Trophoblast cell (in vitro differentiated cells and primary cell): ENCODE measurements at regions not wholly inside any gene's neighbourhood (a gene's known extent, or its start where the extent isn't known, plus 50 kb on each side); places are given as distances from the start of the nearest gene placed in this dataset.
A peak's percentile ranks its signal among the peaks of the same experiment; 100 is the strongest.
"Not testable (repeated sequence)": the region's sequence is repeated elsewhere in the genome, so short reads cannot be mapped to it uniquely, and the experiment has no call there.

ENCODE experiments used
- DNase-seq, 2 donors: peaks; one replicate each; pipeline ENCODE4 v3.0.0-alpha.2; 2016
- H2AFZ ChIP-seq: 2 replicates; pipeline ENCODE4 v1.6.1; 2013; ENCODE audit warnings: low read length, moderate library complexity, mild to moderate bottlenecking; ENCODE audit not compliant: insufficient read depth, poor library complexity
- H2AK5ac ChIP-seq: 2 replicates; pipeline ENCODE4 v1.6.1; 2013; ENCODE audit warnings: mild to moderate bottlenecking, low read length
- H2BK120ac ChIP-seq: 2 replicates; pipeline ENCODE4 v1.6.1; 2013; ENCODE audit warnings: low read length, mild to moderate bottlenecking, moderate library complexity; ENCODE audit not compliant: insufficient read depth, poor library complexity
- H2BK12ac ChIP-seq: 2 replicates; pipeline ENCODE4 v1.6.1; 2013; ENCODE audit warnings: mild to moderate bottlenecking, low read length, moderate library complexity
- H2BK5ac ChIP-seq: 2 replicates; pipeline ENCODE4 v1.6.1; 2013; ENCODE audit warnings: low read length, low read depth, moderate library complexity, mild to moderate bottlenecking; ENCODE audit not compliant: poor library complexity
- H3K14ac ChIP-seq: 2 replicates; pipeline ENCODE4 v1.6.1; 2013; ENCODE audit warnings: mild to moderate bottlenecking, low read length
- H3K18ac ChIP-seq: 2 replicates; pipeline ENCODE4 v1.6.1; 2013; ENCODE audit warnings: mild to moderate bottlenecking, low read length
- H3K23ac ChIP-seq: 2 replicates; pipeline ENCODE4 v1.6.1; 2013; ENCODE audit warnings: low read length
- H3K27ac ChIP-seq: 2 replicates; pipeline ENCODE4 v1.5.1; 2013; ENCODE audit warnings: low read depth, mild to moderate bottlenecking, inconsistent platforms, low read length, moderate library complexity
- H3K27me3 ChIP-seq: 2 replicates; pipeline ENCODE4 v1.6.1; 2013; ENCODE audit warnings: inconsistent platforms, mild to moderate bottlenecking, low read length, moderate library complexity; ENCODE audit not compliant: insufficient read depth
- H3K36me3 ChIP-seq, 2 experiments: 1 replicate in 1 of 2; 2 replicates in 1 of 2; pipeline ENCODE4 v1.6.1; 2013; ENCODE audit warnings: low read length in 2 of 2, mild to moderate bottlenecking in 2 of 2, moderate library complexity in 1 of 2; ENCODE audit not compliant: insufficient read depth in 2 of 2, control insufficient read depth in 1 of 2
- H3K4ac ChIP-seq: 2 replicates; pipeline ENCODE4 v1.6.1; 2013; ENCODE audit warnings: low read depth, mild to moderate bottlenecking, low read length, moderate library complexity
- H3K4me1 ChIP-seq, 2 experiments: 1 replicate in 1 of 2; 2 replicates in 1 of 2; pipeline ENCODE4 v1.6.1; 2013; ENCODE audit warnings: low read length in 2 of 2, mild to moderate bottlenecking in 2 of 2, moderate library complexity in 1 of 2; ENCODE audit not compliant: insufficient read depth in 2 of 2, control insufficient read depth in 1 of 2
- H3K4me2 ChIP-seq: 2 replicates; pipeline ENCODE4 v1.6.1; 2013; ENCODE audit warnings: inconsistent platforms, mild to moderate bottlenecking, low read length, moderate library complexity
- H3K4me3 ChIP-seq: 2 replicates; pipeline ENCODE4 v1.5.1; 2013; ENCODE audit warnings: mild to moderate bottlenecking, low read depth, low read length, inconsistent platforms
- H3K79me1 ChIP-seq: one replicate; pipeline ENCODE4 v1.6.1; 2013; ENCODE audit warnings: low read length
- H3K79me2 ChIP-seq: 2 replicates; pipeline ENCODE4 v1.6.1; 2013; ENCODE audit warnings: low read length, mild to moderate bottlenecking; ENCODE audit not compliant: control insufficient read depth, insufficient read depth, poor library complexity
- H3K9ac ChIP-seq: 2 replicates; pipeline ENCODE4 v1.6.1; 2013; ENCODE audit warnings: mild to moderate bottlenecking, low read length
- H3K9me3 ChIP-seq: 2 replicates; pipeline ENCODE4 v1.6.1; 2013; ENCODE audit warnings: low read depth, mild to moderate bottlenecking, control low read depth, inconsistent platforms, low read length; ENCODE audit not compliant: insufficient read depth
- H4K12ac ChIP-seq: 2 replicates; pipeline ENCODE4 v1.6.1; 2013; ENCODE audit warnings: low read depth, mild to moderate bottlenecking, low read length, moderate library complexity
- H4K8ac ChIP-seq: 2 replicates; pipeline ENCODE4 v1.6.1; 2013; ENCODE audit warnings: low read depth, mild to moderate bottlenecking, low read length, moderate library complexity
- H4K91ac ChIP-seq: one replicate; pipeline ENCODE4 v1.6.1; 2013; ENCODE audit warnings: low read depth, mild to moderate bottlenecking, low read length, moderate library complexity
- WGBS: extraction: QIAGEN DNeasy Blood & Tissue Kit; methylation state at CpG from one replicate; pipeline ENCODE4 v1.1.7; 2013; ENCODE audit warnings: missing lambda C conversion rate; ENCODE audit not compliant: insufficient read length, insufficient coverage; ENCODE audit errors: extremely low coverage; 5-methylcytosine and 5-hydroxymethylcytosine counted together

GRCh38 chr14:22203036-22203435 is 386.0 kb downstream of the DAD1 start:
- no peaks in the 10 kb centered on the region for H3K79me2 ChIP-seq
- no peak overlapping the region for H3K27ac ChIP-seq
- no peak overlapping the region for H3K23ac ChIP-seq
- peaks cover 2% of the 10 kb centered on the region for H3K9me3 ChIP-seq
- no peak overlapping the region for H2BK5ac ChIP-seq
- H3K9ac ChIP-seq, result peak overlapping the region; percentile 81
- H2AFZ ChIP-seq, result no peak overlapping the region
- no peak overlapping the region for H2AK5ac ChIP-seq
- no peaks in the 10 kb centered on the region for H3K79me1 ChIP-seq
- no peak overlapping the region for H3K14ac ChIP-seq
- no peak overlapping the region for H4K91ac ChIP-seq
- H3K18ac ChIP-seq, result no peak overlapping the region
- no peak overlapping the region for H2BK12ac ChIP-seq
- no peaks in the 10 kb centered on the region for H3K36me3 ChIP-seq
- H3K4me2 ChIP-seq, result no peak overlapping the region
- DNase-seq, result no peak
- no peaks in the 10 kb centered on the region for H3K27me3 ChIP-seq
- no peaks in the 10 kb centered on the region for H3K4me1 ChIP-seq
- no peak overlapping the region for H3K4me3 ChIP-seq
- no peak overlapping the region for H2BK120ac ChIP-seq
- H4K12ac ChIP-seq, result no peak overlapping the region
- no peak overlapping the region for H4K8ac ChIP-seq
- WGBS, result no CpG with 5 or more reads among the region's 5 CpGs
- H3K4ac ChIP-seq, result no peak overlapping the region

- no peak for DNase-seq
- H2BK120ac ChIP-seq, result no peak overlapping the region
- H3K4me3 ChIP-seq, result no peak overlapping the region
- no peak overlapping the region for H4K8ac ChIP-seq
- no peak overlapping the region for H2AFZ ChIP-seq
- no peaks in the 10 kb centered on the region for H3K27me3 ChIP-seq
- no peak overlapping the region for H3K27ac ChIP-seq
- no peak overlapping the region for H4K91ac ChIP-seq
- no peaks in the 10 kb centered on the region for H3K79me1 ChIP-seq
- no peak overlapping the region for H2BK5ac ChIP-seq
- H3K4ac ChIP-seq, result no peak overlapping the region
- H3K14ac ChIP-seq, result no peak overlapping the region
- H3K9ac ChIP-seq, result no peak overlapping the region
- peaks cover 2% of the 10 kb centered on the region for H3K9me3 ChIP-seq
- no CpG with 5 or more reads among the region's 2 CpGs for WGBS
- H3K18ac ChIP-seq, result no peak overlapping the region
- H4K12ac ChIP-seq, result no peak overlapping the region
- no peak overlapping the region for H2AK5ac ChIP-seq
- H3K79me2 ChIP-seq, result no peaks in the 10 kb centered on the region
- H3K23ac ChIP-seq, result no peak overlapping the region
- H3K4me1 ChIP-seq, result no peaks in the 10 kb centered on the region
- H3K36me3 ChIP-seq, result no peaks in the 10 kb centered on the region
- no peak overlapping the region for H3K4me2 ChIP-seq
- H2BK12ac ChIP-seq, result no peak overlapping the region
Measured at GRCh38 chr14:22202313-22202712, 386.7 kb downstream of the DAD1 start.

GRCh38 chr14:22200977-22201605 is 387.9 kb downstream of the DAD1 start:
- Histone ChIP-seq H2BK12ac (no peak overlapping the region), H3K4me2 (no peak overlapping the region), H4K8ac (no peak overlapping the region), H2BK120ac (no peak overlapping the region), H4K12ac (no peak overlapping the region), H3K4ac (no peak overlapping the region), H3K4me1 (no peaks in the 10 kb centered on the region), H3K18ac (no peak overlapping the region), H3K23ac (no peak overlapping the region), H3K9me3 (peaks cover 2% of the 10 kb centered on the region), H3K9ac (no peak overlapping the region), H3K79me1 (no peaks in the 10 kb centered on the region), H3K4me3 (no peak overlapping the region), H3K36me3 (no peaks in the 10 kb centered on the region), H3K27me3 (no peaks in the 10 kb centered on the region), H3K14ac (no peak overlapping the region), H4K91ac (no peak overlapping the region), H3K79me2 (no peaks in the 10 kb centered on the region), H2AFZ (no peak overlapping the region), H2AK5ac (no peak overlapping the region), H3K27ac (no peak overlapping the region), H2BK5ac (no peak overlapping the region)
- no CpG with 5 or more reads among the region's 1 CpG for whole genome bisulfite sequencing
- DNase-seq, result peak; percentile 14 to 80

GRCh38 chr14:22200131-22200530 is 388.9 kb downstream of the DAD1 start:
- H2AFZ ChIP-seq, H2AK5ac ChIP-seq, H2BK5ac ChIP-seq, H3K14ac ChIP-seq, H4K8ac ChIP-seq, H3K9ac ChIP-seq, H2BK12ac ChIP-seq, H3K18ac ChIP-seq, H3K4me3 ChIP-seq, H3K27ac ChIP-seq, H3K36me3 ChIP-seq, H3K4me1 ChIP-seq, H3K9me3 ChIP-seq, H3K4me2 ChIP-seq, H4K12ac ChIP-seq, H2BK120ac ChIP-seq, H4K91ac ChIP-seq, DNase-seq, H3K4ac ChIP-seq, H3K23ac ChIP-seq, H3K79me1 ChIP-seq, H3K79me2 ChIP-seq, H3K27me3 ChIP-seq: not testable (repeated sequence)
- WGBS, result no CpG with 5 or more reads among the region's 2 CpGs
